Neural cell (in vitro differentiated cells): ENCODE measurements at regions not wholly inside any gene's neighbourhood (a gene's known extent, or its start where the extent isn't known, plus 50 kb on each side); places are given as distances from the start of the nearest gene placed in this dataset.

ENCODE experiments used
- H2AFZ ChIP-seq: fragments of 200-600, 300-800 bp; sonication (generic), shearing (Covaris generic); 2 replicates; pipeline ENCODE4 v1.6.0; 2014; ENCODE audit warnings: low read depth, mild to moderate bottlenecking, antibody characterized with exemption, low read length, moderate library complexity
- H3F3A ChIP-seq: fragments of 200-600 bp; shearing (Covaris generic); 2 replicates; pipeline ENCODE4 v1.6.1; 2016; ENCODE audit warnings: mild to moderate bottlenecking, moderate library complexity, mixed read lengths, antibody characterized with exemption, low read length; ENCODE audit not compliant: insufficient read depth, poor library complexity, severe bottlenecking
- H3K27ac ChIP-seq: fragments of 200-600, 300-800 bp; sonication (generic), shearing (Covaris generic); 2 replicates; pipeline ENCODE4 v1.5.1; 2014; ENCODE audit warnings: mild to moderate bottlenecking, low read length, moderate library complexity
- H3K27me3 ChIP-seq: fragments of 300-800, 200-600 bp; sonication (generic), shearing (Covaris generic); 2 replicates; pipeline ENCODE4 v1.6.0; 2014; ENCODE audit warnings: mild to moderate bottlenecking, low read depth, low read length, moderate library complexity; ENCODE audit not compliant: insufficient read depth
- H3K36me3 ChIP-seq: fragments of 300-800, 200-600 bp; sonication (generic), shearing (Covaris generic); 2 replicates; pipeline ENCODE4 v1.5.1; 2014; ENCODE audit warnings: mild to moderate bottlenecking, antibody characterized with exemption, low read length, moderate library complexity; ENCODE audit not compliant: insufficient read depth
- H3K4me2 ChIP-seq: fragments of 300-800, 200-600 bp; sonication (generic), shearing (Covaris generic); 2 replicates; pipeline ENCODE4 v1.6.0; 2014; ENCODE audit warnings: mild to moderate bottlenecking, low read length
- H3K4me3 ChIP-seq: fragments of 300-800, 200-600 bp; sonication (generic), shearing (Covaris generic); 2 replicates; pipeline ENCODE4 v1.5.1; 2014; ENCODE audit warnings: mild to moderate bottlenecking, low read length, moderate library complexity
- H3K79me2 ChIP-seq: fragments of 200-600 bp; shearing (Covaris generic); replicated peaks from 2 replicates; pipeline ENCODE4 v1.6.0; 2014; ENCODE audit warnings: mild to moderate bottlenecking, low read length, moderate library complexity; ENCODE audit not compliant: insufficient read depth
- H3K9ac ChIP-seq: fragments of 300-800, 200-600 bp; sonication (generic), shearing (Covaris generic); 2 replicates; pipeline ENCODE4 v1.6.1; 2016; ENCODE audit warnings: mild to moderate bottlenecking, low read length, mixed read lengths
- H3K9me2 ChIP-seq: fragments of 200-600 bp; shearing (Covaris generic); 2 replicates; pipeline ENCODE4 v1.6.1; 2016; ENCODE audit warnings: mild to moderate bottlenecking, low read length, mixed read lengths; ENCODE audit not compliant: insufficient read depth
- H3K9me3 ChIP-seq: fragments of 200-600, 300-800 bp; sonication (generic), shearing (Covaris generic); 2 replicates; pipeline ENCODE4 v1.6.1; 2016; ENCODE audit warnings: mild to moderate bottlenecking, mixed run types, low read length, moderate library complexity, mixed read lengths
- H4K20me1 ChIP-seq: fragments of 200-600 bp; shearing (Covaris generic); 2 replicates; pipeline ENCODE4 v1.6.1; 2016; ENCODE audit warnings: mild to moderate bottlenecking, mixed run types; ENCODE audit not compliant: insufficient read depth
- EP300 ChIP-seq: fragments of 450-650 bp; conservative IDR thresholded peaks from 2 replicates; pipeline ENCODE4 v1.6.1; 2014; ENCODE audit warnings: antibody characterized with exemption, mild to moderate bottlenecking, moderate library complexity; ENCODE audit not compliant: poor library complexity, severe bottlenecking
- EZH2 ChIP-seq: fragments of 200-600, 300-800 bp; shearing (Covaris generic), sonication (generic); IDR thresholded peaks from 2 replicates; pipeline ENCODE4 v1.6.1; 2014; ENCODE audit warnings: antibody characterized with exemption, low read length, borderline replicate concordance, mild to moderate bottlenecking; ENCODE audit not compliant: insufficient read depth, poor library complexity, severe bottlenecking
- MXI1 ChIP-seq: fragments of 450-650 bp; conservative IDR thresholded peaks from 2 replicates; pipeline ENCODE4 v1.6.1; 2014; ENCODE audit warnings: antibody characterized with exemption, mild to moderate bottlenecking; ENCODE audit not compliant: poor library complexity, severe bottlenecking
- POLR2AphosphoS5 ChIP-seq: IDR thresholded peaks from 2 replicates; pipeline ENCODE4 v1.6.1; 2012
- RAD21 ChIP-seq: fragments of 450-650 bp; conservative IDR thresholded peaks from 2 replicates; pipeline ENCODE4 v1.6.1; 2014; ENCODE audit warnings: antibody characterized with exemption, mild to moderate bottlenecking, moderate library complexity
- SMC3 ChIP-seq: fragments of 450-650 bp; conservative IDR thresholded peaks from 2 replicates; pipeline ENCODE4 v1.6.1; 2014; ENCODE audit warnings: antibody characterized with exemption, mild to moderate bottlenecking, moderate library complexity; ENCODE audit not compliant: poor library complexity
- TAF1 ChIP-seq: IDR thresholded peaks from 2 replicates; pipeline ENCODE4 v1.6.1; 2012; ENCODE audit warnings: low read depth
- TF ChIP-seq, protein P1 (sequence below): fragments of 450-650 bp; IDR thresholded peaks from 2 replicates; pipeline ENCODE4 v1.5.1; 2014; ENCODE audit warnings: antibody characterized with exemption, mild to moderate bottlenecking, moderate library complexity; ENCODE audit not compliant: poor library complexity, severe bottlenecking
- TF ChIP-seq, protein P2 (sequence below): IDR thresholded peaks from 2 replicates; pipeline ENCODE4 v1.6.1; 2012; ENCODE audit warnings: borderline replicate concordance

DNA sequence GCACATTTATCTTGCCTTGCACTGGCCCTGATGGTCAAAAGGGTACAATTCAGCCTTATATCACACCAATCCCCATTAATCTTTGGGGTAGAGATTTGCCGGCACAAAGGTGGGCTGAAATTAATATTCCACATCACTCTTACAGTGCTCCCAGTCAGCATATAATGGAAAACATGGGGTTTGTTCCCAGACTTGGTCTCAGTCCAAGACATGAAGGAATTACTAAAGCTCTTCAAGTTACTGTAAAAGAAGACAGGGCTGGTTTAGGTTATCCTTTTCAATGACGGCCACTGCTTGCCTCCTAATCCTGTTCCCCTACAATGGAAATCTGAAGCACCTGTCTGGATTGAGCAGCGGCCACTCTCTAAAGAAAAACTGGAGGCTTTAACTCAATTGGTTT, 160.7 kb downstream of the IER5 start:
- no peaks in the 10 kb centered on the region for H3F3A ChIP-seq
- H3K9me2 ChIP-seq = no peaks in the 10 kb centered on the region
- no peaks in the 10 kb centered on the region for H4K20me1 ChIP-seq
- no peak overlapping the region for H2AFZ ChIP-seq
- no peak overlapping the region for H3K9ac ChIP-seq
- no peaks in the 10 kb centered on the region for H3K27me3 ChIP-seq
- no peak overlapping the region for H3K4me3 ChIP-seq
- no peaks in the 10 kb centered on the region for H3K79me2 ChIP-seq
- no peaks in the 10 kb centered on the region for H3K36me3 ChIP-seq
- no peak for TF ChIP-seq EZH2
- no peak for TF ChIP-seq POLR2AphosphoS5
- TF ChIP-seq TAF1 = no peak
- no peak for TF ChIP-seq EP300
- TF ChIP-seq MXI1 = no peak
- TF ChIP-seq SMC3 = no peak
- TF ChIP-seq RAD21 = no peak
- TF ChIP-seq, protein P1, sequence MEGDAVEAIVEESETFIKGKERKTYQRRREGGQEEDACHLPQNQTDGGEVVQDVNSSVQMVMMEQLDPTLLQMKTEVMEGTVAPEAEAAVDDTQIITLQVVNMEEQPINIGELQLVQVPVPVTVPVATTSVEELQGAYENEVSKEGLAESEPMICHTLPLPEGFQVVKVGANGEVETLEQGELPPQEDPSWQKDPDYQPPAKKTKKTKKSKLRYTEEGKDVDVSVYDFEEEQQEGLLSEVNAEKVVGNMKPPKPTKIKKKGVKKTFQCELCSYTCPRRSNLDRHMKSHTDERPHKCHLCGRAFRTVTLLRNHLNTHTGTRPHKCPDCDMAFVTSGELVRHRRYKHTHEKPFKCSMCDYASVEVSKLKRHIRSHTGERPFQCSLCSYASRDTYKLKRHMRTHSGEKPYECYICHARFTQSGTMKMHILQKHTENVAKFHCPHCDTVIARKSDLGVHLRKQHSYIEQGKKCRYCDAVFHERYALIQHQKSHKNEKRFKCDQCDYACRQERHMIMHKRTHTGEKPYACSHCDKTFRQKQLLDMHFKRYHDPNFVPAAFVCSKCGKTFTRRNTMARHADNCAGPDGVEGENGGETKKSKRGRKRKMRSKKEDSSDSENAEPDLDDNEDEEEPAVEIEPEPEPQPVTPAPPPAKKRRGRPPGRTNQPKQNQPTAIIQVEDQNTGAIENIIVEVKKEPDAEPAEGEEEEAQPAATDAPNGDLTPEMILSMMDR = no peak
- TF ChIP-seq, protein P2, sequence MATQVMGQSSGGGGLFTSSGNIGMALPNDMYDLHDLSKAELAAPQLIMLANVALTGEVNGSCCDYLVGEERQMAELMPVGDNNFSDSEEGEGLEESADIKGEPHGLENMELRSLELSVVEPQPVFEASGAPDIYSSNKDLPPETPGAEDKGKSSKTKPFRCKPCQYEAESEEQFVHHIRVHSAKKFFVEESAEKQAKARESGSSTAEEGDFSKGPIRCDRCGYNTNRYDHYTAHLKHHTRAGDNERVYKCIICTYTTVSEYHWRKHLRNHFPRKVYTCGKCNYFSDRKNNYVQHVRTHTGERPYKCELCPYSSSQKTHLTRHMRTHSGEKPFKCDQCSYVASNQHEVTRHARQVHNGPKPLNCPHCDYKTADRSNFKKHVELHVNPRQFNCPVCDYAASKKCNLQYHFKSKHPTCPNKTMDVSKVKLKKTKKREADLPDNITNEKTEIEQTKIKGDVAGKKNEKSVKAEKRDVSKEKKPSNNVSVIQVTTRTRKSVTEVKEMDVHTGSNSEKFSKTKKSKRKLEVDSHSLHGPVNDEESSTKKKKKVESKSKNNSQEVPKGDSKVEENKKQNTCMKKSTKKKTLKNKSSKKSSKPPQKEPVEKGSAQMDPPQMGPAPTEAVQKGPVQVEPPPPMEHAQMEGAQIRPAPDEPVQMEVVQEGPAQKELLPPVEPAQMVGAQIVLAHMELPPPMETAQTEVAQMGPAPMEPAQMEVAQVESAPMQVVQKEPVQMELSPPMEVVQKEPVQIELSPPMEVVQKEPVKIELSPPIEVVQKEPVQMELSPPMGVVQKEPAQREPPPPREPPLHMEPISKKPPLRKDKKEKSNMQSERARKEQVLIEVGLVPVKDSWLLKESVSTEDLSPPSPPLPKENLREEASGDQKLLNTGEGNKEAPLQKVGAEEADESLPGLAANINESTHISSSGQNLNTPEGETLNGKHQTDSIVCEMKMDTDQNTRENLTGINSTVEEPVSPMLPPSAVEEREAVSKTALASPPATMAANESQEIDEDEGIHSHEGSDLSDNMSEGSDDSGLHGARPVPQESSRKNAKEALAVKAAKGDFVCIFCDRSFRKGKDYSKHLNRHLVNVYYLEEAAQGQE = no peak
- H3K4me2 ChIP-seq = no peak overlapping the region
- no peaks in the 10 kb centered on the region for H3K9me3 ChIP-seq
- no peak overlapping the region for H3K27ac ChIP-seq

DNA sequence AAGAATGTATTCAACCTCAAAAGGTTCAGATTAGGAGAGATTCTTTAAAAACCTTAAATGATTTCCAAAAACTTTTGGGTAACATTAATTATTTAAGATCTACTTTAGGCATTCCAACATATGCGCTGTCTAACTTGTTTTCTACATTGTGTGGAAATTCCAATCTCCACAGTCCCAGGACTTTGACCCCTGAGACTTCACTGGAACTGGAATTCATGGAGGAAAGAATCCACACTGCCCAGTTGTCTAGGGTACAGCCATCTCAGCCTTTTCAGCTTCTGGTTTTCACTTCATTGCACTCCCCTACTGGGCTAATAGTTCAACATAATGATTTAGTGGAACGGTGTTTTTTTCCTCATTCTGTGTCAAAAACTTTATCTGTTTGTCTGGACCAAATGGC, 161.5 kb downstream of the IER5 start:
- Histone ChIP-seq H3K36me3 (no peaks in the 10 kb centered on the region), H3K9ac (no peak overlapping the region), H3F3A (no peaks in the 10 kb centered on the region), H3K9me3 (no peaks in the 10 kb centered on the region), H3K79me2 (no peaks in the 10 kb centered on the region), H3K4me2 (no peak overlapping the region), H3K9me2 (no peaks in the 10 kb centered on the region), H3K27me3 (no peaks in the 10 kb centered on the region), H3K27ac (no peak overlapping the region), H4K20me1 (no peaks in the 10 kb centered on the region), H2AFZ (no peak overlapping the region), H3K4me3 (no peak overlapping the region)
- TF ChIP-seq SMC3 (no peak), POLR2AphosphoS5 (no peak), EZH2 (no peak), TAF1 (no peak), MXI1 (no peak), EP300 (no peak), RAD21 (no peak)
- TF ChIP-seq, protein P1 = no peak
- TF ChIP-seq, protein P2 = no peak
